ENCODE measurements at regions not wholly inside any gene's neighbourhood (a gene's known extent, or its start where the extent isn't known, plus 50 kb on each side); places are given as distances from the start of the nearest gene placed in this dataset.

- TF ChIP-seq, protein P1, sequence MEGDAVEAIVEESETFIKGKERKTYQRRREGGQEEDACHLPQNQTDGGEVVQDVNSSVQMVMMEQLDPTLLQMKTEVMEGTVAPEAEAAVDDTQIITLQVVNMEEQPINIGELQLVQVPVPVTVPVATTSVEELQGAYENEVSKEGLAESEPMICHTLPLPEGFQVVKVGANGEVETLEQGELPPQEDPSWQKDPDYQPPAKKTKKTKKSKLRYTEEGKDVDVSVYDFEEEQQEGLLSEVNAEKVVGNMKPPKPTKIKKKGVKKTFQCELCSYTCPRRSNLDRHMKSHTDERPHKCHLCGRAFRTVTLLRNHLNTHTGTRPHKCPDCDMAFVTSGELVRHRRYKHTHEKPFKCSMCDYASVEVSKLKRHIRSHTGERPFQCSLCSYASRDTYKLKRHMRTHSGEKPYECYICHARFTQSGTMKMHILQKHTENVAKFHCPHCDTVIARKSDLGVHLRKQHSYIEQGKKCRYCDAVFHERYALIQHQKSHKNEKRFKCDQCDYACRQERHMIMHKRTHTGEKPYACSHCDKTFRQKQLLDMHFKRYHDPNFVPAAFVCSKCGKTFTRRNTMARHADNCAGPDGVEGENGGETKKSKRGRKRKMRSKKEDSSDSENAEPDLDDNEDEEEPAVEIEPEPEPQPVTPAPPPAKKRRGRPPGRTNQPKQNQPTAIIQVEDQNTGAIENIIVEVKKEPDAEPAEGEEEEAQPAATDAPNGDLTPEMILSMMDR (conservative IDR thresholded peaks at IDR 0.05 in 1 of 2, IDR thresholded peaks at IDR 0.05 in 1 of 2; ENCODE audit: low read depth in 1 of 2, low read length in 2 of 2): no peak
- no peak for TF ChIP-seq EZH2 (IDR thresholded peaks at IDR 0.05; ENCODE audit: low read length, missing control alignments)
These were observed 141.8 kb upstream of the G2E3 start for GRCh38 chr14:30417121-30417520.
